GM12873 (cell line): ENCODE measurements at regions not wholly inside any gene's neighbourhood (a gene's known extent, or its start where the extent isn't known, plus 50 kb on each side); places are given as distances from the start of the nearest gene placed in this dataset.

Experiments
- CTCF ChIP-seq: IDR thresholded peaks from 2 replicates; pipeline ENCODE4 v1.5.1; 2012; ENCODE audit warnings: low read depth, mild to moderate bottlenecking, moderate library complexity, low read length, control low read depth; ENCODE audit not compliant: insufficient read depth; ENCODE audit errors: missing control alignments

- TF ChIP-seq CTCF: no peak
Observed at GRCh38 chr10:1807924-1808323, 70.6 kb upstream of the ADARB2 start.

- no peak for TF ChIP-seq CTCF
Observed at GRCh38 chr10:1807196-1807595, 69.9 kb upstream of the ADARB2 start.

- TF ChIP-seq CTCF: no peak
Observed at GRCh38 chr10:1802413-1802812, 65.1 kb upstream of the ADARB2 start.

- no peak for TF ChIP-seq CTCF
Observed at GRCh38 chr10:1788401-1788800, 51.1 kb upstream of the ADARB2 start.
